ENCODE measurements at regions not wholly inside any gene's neighbourhood (a gene's known extent, or its start where the extent isn't known, plus 50 kb on each side); places are given as distances from the start of the nearest gene placed in this dataset.
"Not testable (repeated sequence)": the region's sequence is repeated elsewhere in the genome, so short reads cannot be mapped to it uniquely, and the experiment has no call there.

- no peak for ATAC-seq
- intact Hi-C loops (cut with DNase I): no loop called here
These were observed 134.7 kb upstream of the VANGL1 start for GRCh38 chr1:115506924-115507589.

GRCh38 chr1:115506518-115506917 lies 135.3 kb upstream of the VANGL1 start:
- no peak overlapping the region for H3K27ac ChIP-seq
- no peaks in the 10 kb centered on the region for H3K9me3 ChIP-seq
- TF ChIP-seq CTCF (IDR thresholded peaks at IDR 0.05): no peak
- no peaks in the 10 kb centered on the region for H3K36me3 ChIP-seq
- intact Hi-C loops (cut with DNase I): no loop called here
- ATAC-seq (no peak), DNase-seq (no peak)
- no peaks in the 10 kb centered on the region for H3K27me3 ChIP-seq (ENCODE audit: low read depth)
- H3K4me1 ChIP-seq: no peaks in the 10 kb centered on the region
- no peak overlapping the region for H3K4me3 ChIP-seq

More at GRCh38 chr1:115506924-115507589, 134.7 kb upstream of the VANGL1 start:
- Histone ChIP-seq H3K4me3 (no peak overlapping the region), H3K9me3 (no peaks in the 10 kb centered on the region), H3K27ac (no peak overlapping the region), H3K27me3 (ENCODE audit: low read depth) (no peaks in the 10 kb centered on the region), H3K4me1 (no peaks in the 10 kb centered on the region), H3K36me3 (no peaks in the 10 kb centered on the region)
- TF ChIP-seq CTCF (IDR thresholded peaks at IDR 0.05): peak; percentile 23
- no peak for DNase-seq

GRCh38 chr1:115505148-115505571 lies 136.6 kb upstream of the VANGL1 start:
- Histone ChIP-seq H3K36me3 (no peaks in the 10 kb centered on the region), H3K27ac (no peak overlapping the region), H3K4me1 (no peaks in the 10 kb centered on the region), H3K27me3 (ENCODE audit: low read depth) (no peaks in the 10 kb centered on the region), H3K9me3 (no peaks in the 10 kb centered on the region), H3K4me3 (no peak overlapping the region)
- no peak for TF ChIP-seq CTCF (IDR thresholded peaks at IDR 0.05)
- intact Hi-C loops (cut with DNase I): no loop called here
- ATAC-seq: no peak
- DNase-seq: no peak

- H3K4me1 ChIP-seq; H3K27ac ChIP-seq; intact Hi-C loops (cut with DNase I); H3K36me3 ChIP-seq; DNase-seq; ATAC-seq; H3K27me3 ChIP-seq (ENCODE audit: low read depth); H3K4me3 ChIP-seq; H3K9me3 ChIP-seq: not testable (repeated sequence)
These were observed 139.6 kb upstream of the VANGL1 start for GRCh38 chr1:115502183-115502582.

GRCh38 chr1:115501476-115501875 lies 140.3 kb upstream of the VANGL1 start:
- intact Hi-C loops (cut with DNase I): no loop called here
- Histone ChIP-seq H3K4me3 (no peak overlapping the region), H3K4me1 (no peaks in the 10 kb centered on the region), H3K36me3 (no peaks in the 10 kb centered on the region), H3K27ac (no peak overlapping the region), H3K9me3 (no peaks in the 10 kb centered on the region), H3K27me3 (ENCODE audit: low read depth) (no peaks in the 10 kb centered on the region)
- DNase-seq (no peak), ATAC-seq (no peak)
- no peak for TF ChIP-seq CTCF (IDR thresholded peaks at IDR 0.05)

DNA sequence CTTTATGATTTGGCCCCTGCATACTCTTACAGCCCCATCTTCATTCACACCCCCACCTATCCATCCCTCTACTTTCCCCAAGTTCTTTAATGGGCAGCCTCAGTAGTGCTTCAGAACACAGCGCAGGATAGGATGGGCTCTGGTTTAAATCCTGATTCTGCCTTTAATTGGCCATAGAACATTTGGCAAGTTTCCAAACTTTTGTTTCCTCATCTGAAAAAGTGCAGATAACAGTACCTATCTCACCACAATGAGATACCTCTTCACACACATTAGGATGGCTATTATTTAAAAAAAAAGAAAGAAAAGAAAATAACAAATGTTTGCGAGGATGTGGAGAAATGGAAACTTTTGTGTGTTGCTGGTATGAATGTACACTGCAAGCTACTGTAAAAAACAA lies 142.5 kb upstream of the VANGL1 start:
- no peak for TF ChIP-seq CTCF (IDR thresholded peaks at IDR 0.05)
- no peaks in the 10 kb centered on the region for H3K27me3 ChIP-seq (ENCODE audit: low read depth)
- no peak overlapping the region for H3K4me3 ChIP-seq
- no peak overlapping the region for H3K27ac ChIP-seq
- H3K9me3 ChIP-seq: no peaks in the 10 kb centered on the region
- ATAC-seq (no peak), DNase-seq (no peak)
- no peaks in the 10 kb centered on the region for H3K36me3 ChIP-seq
- H3K4me1 ChIP-seq: no peaks in the 10 kb centered on the region
- intact Hi-C loops (cut with DNase I): no loop called here
